ENCODE measurements at regions not wholly inside any gene's neighbourhood (a gene's known extent, or its start where the extent isn't known, plus 50 kb on each side); places are given as distances from the start of the nearest gene placed in this dataset.

DNA sequence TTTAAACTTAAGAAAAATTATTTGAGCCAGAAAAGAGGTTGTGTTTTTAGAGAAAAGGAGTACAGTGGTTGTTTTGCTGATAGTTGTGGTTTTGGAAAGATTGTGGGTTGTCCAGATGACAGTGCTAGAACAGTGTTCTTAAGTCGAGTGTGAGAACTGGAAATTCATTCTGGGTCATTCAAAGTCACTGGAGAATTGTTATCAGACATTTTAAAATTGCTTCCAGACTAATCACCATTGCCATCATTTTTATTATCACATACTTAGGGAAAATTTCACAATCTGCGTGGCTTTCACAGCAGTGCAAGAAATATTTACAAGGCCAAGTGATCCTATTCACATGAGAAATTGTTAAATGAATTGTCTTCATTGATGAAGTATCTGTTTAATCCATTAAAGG lies 242.2 kb upstream of the DDI1 start:
- TF ChIP-seq EGR1 (IDR thresholded peaks at IDR 0.05; ENCODE audit: low read depth in 2 of 2) (no peak), RAD21 (IDR thresholded peaks at IDR 0.05) (no peak), TAF1 (conservative IDR thresholded peaks at IDR 0.05) (no peak), YY1 (IDR thresholded peaks at IDR 0.05) (no peak), RXRA (IDR thresholded peaks at IDR 0.05) (no peak), GABPA (IDR thresholded peaks at IDR 0.05 in 1 of 2, conservative IDR thresholded peaks at IDR 0.05 in 1 of 2) (no peak), JUND (IDR thresholded peaks at IDR 0.05) (no peak)
- TF ChIP-seq, protein P1, sequence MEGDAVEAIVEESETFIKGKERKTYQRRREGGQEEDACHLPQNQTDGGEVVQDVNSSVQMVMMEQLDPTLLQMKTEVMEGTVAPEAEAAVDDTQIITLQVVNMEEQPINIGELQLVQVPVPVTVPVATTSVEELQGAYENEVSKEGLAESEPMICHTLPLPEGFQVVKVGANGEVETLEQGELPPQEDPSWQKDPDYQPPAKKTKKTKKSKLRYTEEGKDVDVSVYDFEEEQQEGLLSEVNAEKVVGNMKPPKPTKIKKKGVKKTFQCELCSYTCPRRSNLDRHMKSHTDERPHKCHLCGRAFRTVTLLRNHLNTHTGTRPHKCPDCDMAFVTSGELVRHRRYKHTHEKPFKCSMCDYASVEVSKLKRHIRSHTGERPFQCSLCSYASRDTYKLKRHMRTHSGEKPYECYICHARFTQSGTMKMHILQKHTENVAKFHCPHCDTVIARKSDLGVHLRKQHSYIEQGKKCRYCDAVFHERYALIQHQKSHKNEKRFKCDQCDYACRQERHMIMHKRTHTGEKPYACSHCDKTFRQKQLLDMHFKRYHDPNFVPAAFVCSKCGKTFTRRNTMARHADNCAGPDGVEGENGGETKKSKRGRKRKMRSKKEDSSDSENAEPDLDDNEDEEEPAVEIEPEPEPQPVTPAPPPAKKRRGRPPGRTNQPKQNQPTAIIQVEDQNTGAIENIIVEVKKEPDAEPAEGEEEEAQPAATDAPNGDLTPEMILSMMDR (IDR thresholded peaks at IDR 0.05; ENCODE audit: low read depth, low read length, missing input control), result no peak
- TF ChIP-seq, protein P2, sequence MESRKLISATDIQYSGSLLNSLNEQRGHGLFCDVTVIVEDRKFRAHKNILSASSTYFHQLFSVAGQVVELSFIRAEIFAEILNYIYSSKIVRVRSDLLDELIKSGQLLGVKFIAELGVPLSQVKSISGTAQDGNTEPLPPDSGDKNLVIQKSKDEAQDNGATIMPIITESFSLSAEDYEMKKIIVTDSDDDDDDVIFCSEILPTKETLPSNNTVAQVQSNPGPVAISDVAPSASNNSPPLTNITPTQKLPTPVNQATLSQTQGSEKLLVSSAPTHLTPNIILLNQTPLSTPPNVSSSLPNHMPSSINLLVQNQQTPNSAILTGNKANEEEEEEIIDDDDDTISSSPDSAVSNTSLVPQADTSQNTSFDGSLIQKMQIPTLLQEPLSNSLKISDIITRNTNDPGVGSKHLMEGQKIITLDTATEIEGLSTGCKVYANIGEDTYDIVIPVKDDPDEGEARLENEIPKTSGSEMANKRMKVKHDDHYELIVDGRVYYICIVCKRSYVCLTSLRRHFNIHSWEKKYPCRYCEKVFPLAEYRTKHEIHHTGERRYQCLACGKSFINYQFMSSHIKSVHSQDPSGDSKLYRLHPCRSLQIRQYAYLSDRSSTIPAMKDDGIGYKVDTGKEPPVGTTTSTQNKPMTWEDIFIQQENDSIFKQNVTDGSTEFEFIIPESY (IDR thresholded peaks at IDR 0.05), result no peak
- TF ChIP-seq, protein P3, sequence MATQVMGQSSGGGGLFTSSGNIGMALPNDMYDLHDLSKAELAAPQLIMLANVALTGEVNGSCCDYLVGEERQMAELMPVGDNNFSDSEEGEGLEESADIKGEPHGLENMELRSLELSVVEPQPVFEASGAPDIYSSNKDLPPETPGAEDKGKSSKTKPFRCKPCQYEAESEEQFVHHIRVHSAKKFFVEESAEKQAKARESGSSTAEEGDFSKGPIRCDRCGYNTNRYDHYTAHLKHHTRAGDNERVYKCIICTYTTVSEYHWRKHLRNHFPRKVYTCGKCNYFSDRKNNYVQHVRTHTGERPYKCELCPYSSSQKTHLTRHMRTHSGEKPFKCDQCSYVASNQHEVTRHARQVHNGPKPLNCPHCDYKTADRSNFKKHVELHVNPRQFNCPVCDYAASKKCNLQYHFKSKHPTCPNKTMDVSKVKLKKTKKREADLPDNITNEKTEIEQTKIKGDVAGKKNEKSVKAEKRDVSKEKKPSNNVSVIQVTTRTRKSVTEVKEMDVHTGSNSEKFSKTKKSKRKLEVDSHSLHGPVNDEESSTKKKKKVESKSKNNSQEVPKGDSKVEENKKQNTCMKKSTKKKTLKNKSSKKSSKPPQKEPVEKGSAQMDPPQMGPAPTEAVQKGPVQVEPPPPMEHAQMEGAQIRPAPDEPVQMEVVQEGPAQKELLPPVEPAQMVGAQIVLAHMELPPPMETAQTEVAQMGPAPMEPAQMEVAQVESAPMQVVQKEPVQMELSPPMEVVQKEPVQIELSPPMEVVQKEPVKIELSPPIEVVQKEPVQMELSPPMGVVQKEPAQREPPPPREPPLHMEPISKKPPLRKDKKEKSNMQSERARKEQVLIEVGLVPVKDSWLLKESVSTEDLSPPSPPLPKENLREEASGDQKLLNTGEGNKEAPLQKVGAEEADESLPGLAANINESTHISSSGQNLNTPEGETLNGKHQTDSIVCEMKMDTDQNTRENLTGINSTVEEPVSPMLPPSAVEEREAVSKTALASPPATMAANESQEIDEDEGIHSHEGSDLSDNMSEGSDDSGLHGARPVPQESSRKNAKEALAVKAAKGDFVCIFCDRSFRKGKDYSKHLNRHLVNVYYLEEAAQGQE (IDR thresholded peaks at IDR 0.05), result no peak
- TF ChIP-seq, protein P4, sequence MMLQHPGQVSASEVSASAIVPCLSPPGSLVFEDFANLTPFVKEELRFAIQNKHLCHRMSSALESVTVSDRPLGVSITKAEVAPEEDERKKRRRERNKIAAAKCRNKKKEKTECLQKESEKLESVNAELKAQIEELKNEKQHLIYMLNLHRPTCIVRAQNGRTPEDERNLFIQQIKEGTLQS (IDR thresholded peaks at IDR 0.05), result no peak
- TF ChIP-seq, protein P5, sequence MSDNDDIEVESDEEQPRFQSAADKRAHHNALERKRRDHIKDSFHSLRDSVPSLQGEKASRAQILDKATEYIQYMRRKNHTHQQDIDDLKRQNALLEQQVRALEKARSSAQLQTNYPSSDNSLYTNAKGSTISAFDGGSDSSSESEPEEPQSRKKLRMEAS (IDR thresholded peaks at IDR 0.05), result no peak

All from liver (tissue), 3 donors.